ENCODE measurements at regions not wholly inside any gene's neighbourhood (a gene's known extent, or its start where the extent isn't known, plus 50 kb on each side); places are given as distances from the start of the nearest gene placed in this dataset.

DNA sequence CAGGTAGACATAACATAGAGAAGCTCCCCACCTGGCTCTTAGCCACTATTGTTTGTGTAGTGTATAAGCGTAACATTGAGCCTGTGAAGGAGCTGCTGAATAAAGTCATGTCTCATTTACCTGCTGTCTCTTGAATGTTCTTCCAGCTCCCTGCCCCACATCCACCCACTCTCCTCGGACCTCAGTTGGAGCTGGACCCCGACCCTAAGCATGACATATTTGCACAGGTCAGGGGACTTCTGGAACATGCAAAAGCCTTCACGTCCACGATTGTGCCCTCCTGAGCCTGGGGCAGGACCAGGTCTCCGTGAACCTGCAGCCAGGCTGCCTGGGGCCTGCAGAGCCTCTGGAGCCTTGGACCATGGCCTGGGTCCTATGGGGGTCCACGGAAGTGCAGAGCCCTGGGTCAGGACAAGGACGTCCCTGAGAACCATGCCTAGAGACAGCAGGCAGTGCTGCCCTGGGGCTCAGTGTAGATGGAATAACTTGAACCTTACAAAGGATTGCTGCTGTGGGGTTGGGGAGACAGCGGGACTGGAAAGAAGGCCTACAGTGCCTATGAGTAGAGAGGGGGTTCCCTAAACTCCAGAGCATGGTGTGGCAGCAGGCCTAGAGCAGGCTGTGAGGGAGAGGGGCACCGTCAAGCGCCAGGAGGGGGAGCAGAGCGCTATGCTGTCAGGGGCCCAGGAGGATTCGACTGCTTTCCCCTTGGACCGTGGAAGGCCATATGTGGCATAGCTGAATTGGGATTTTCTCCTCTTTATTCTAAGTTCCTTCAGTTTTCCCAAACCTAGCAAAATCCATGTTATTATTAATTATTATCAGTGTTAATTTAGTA is 99.9 kb upstream of the ZNF236 start:
- TF ChIP-seq, protein P1, sequence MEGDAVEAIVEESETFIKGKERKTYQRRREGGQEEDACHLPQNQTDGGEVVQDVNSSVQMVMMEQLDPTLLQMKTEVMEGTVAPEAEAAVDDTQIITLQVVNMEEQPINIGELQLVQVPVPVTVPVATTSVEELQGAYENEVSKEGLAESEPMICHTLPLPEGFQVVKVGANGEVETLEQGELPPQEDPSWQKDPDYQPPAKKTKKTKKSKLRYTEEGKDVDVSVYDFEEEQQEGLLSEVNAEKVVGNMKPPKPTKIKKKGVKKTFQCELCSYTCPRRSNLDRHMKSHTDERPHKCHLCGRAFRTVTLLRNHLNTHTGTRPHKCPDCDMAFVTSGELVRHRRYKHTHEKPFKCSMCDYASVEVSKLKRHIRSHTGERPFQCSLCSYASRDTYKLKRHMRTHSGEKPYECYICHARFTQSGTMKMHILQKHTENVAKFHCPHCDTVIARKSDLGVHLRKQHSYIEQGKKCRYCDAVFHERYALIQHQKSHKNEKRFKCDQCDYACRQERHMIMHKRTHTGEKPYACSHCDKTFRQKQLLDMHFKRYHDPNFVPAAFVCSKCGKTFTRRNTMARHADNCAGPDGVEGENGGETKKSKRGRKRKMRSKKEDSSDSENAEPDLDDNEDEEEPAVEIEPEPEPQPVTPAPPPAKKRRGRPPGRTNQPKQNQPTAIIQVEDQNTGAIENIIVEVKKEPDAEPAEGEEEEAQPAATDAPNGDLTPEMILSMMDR (IDR thresholded peaks at IDR 0.05), result no peak
- TF ChIP-seq ZFX (IDR thresholded peaks at IDR 0.05; ENCODE audit: borderline replicate concordance), result no peak
